WTC11 (cell line): ENCODE measurements at regions not wholly inside any gene's neighbourhood (a gene's known extent, or its start where the extent isn't known, plus 50 kb on each side); places are given as distances from the start of the nearest gene placed in this dataset.

Source experiments
- ATAC-seq: fragments of 200-7000 bp; cut with Tn5 transposase; 2 replicates; pipeline ENCODE4 v1.10.0; 2021; ENCODE audit warnings: mild to moderate bottlenecking, moderate library complexity
- CTCF ChIA-PET: fragments of 300-600 bp; sonication (Branson Sonifier 250); formaldehyde crosslinking; loops from one replicate; lab custom pipeline; 2021; ENCODE audit warnings: antibody characterized with exemption; lab: Charles Lee
- POLR2A ChIA-PET: fragments of 350-600 bp; sonication (Branson Sonifier 250); formaldehyde crosslinking; loops from one replicate; lab custom pipeline; 2021; ENCODE audit warnings: antibody characterized with exemption; lab: Charles Lee
- DNase-seq: peaks from one replicate; pipeline ENCODE4 v3.0.0; 2021; ENCODE audit warnings: low spot score
- H3K27ac Mint-ChIP-seq: 2 replicates; pipeline ENCODE4 v1.8.0; 2021; ENCODE audit warnings: mixed read lengths
- H3K27me3 Mint-ChIP-seq: 2 replicates; pipeline ENCODE4 v1.8.0; 2021; ENCODE audit warnings: low read depth, mild to moderate bottlenecking, moderate library complexity, mixed read lengths
- H3K36me3 Mint-ChIP-seq: 2 replicates; pipeline ENCODE4 v1.8.0; 2021; ENCODE audit warnings: mixed read lengths
- H3K4me1 Mint-ChIP-seq: 2 replicates; pipeline ENCODE4 v1.8.0; 2022; ENCODE audit warnings: mixed read lengths
- H3K4me3 Mint-ChIP-seq: 2 replicates; pipeline ENCODE4 v1.8.0; 2021; ENCODE audit warnings: mild to moderate bottlenecking, moderate library complexity, mixed read lengths
- H3K9me3 Mint-ChIP-seq: 2 replicates; pipeline ENCODE4 v1.8.0; 2021; ENCODE audit warnings: mixed read lengths
- AR ChIP-seq: fragments of 250-450 bp; sonication (Bioruptor Pico); IDR thresholded peaks from 2 replicates; pipeline ENCODE4 v1.9.0; 2021; ENCODE audit warnings: mild to moderate bottlenecking
- ATF1 ChIP-seq: sonication (generic); formaldehyde crosslinking; IDR thresholded peaks from 2 replicates; pipeline ENCODE4 v1.8.1; 2023; ENCODE audit warnings: mild to moderate bottlenecking, moderate library complexity, missing genetic modification reagents
- ATF3 ChIP-seq: sonication (generic); formaldehyde crosslinking; conservative IDR thresholded peaks from 2 replicates; pipeline ENCODE4 v1.8.1; 2022; ENCODE audit warnings: mild to moderate bottlenecking, missing genetic modification reagents
- CREM ChIP-seq: sonication (generic); formaldehyde crosslinking; IDR thresholded peaks from 2 replicates; pipeline ENCODE4 v1.8.1; 2022; ENCODE audit warnings: mild to moderate bottlenecking, missing genetic modification reagents, moderate library complexity
- ERG ChIP-seq: fragments of 250-450 bp; sonication (Bioruptor Pico); IDR thresholded peaks from 2 replicates; pipeline ENCODE4 v1.8.0; 2021; ENCODE audit warnings: mild to moderate bottlenecking
- ESRRA ChIP-seq: sonication (generic); formaldehyde crosslinking; IDR thresholded peaks from 2 replicates; pipeline ENCODE4 v1.8.1; 2022; ENCODE audit warnings: mild to moderate bottlenecking, missing genetic modification reagents, borderline replicate concordance
- ETV6 ChIP-seq: sonication (generic); formaldehyde crosslinking; IDR thresholded peaks from 2 replicates; pipeline ENCODE4 v1.8.1; 2022; ENCODE audit warnings: mild to moderate bottlenecking, missing genetic modification reagents
- GABPB1 ChIP-seq: sonication (generic); formaldehyde crosslinking; IDR thresholded peaks from 2 replicates; pipeline ENCODE4 v1.8.1; 2023; ENCODE audit warnings: mild to moderate bottlenecking, missing genetic modification reagents
- GTF2I ChIP-seq: fragments of 250-450 bp; sonication (Bioruptor Pico); conservative IDR thresholded peaks from 2 replicates; pipeline ENCODE4 v1.4.0; 2021; ENCODE audit warnings: mild to moderate bottlenecking
- JAZF1 ChIP-seq: fragments of 250-450 bp; sonication (Bioruptor Pico); IDR thresholded peaks from 2 replicates; pipeline ENCODE4 v1.9.0; 2021; ENCODE audit warnings: moderate library complexity, mild to moderate bottlenecking, inconsistent platforms
- MXD4 ChIP-seq: fragments of 250-450 bp; sonication (Bioruptor Pico); IDR thresholded peaks from 2 replicates; pipeline ENCODE4 v1.8.0; 2021; ENCODE audit warnings: mild to moderate bottlenecking, moderate library complexity, borderline replicate concordance
- NFYB ChIP-seq: sonication (generic); formaldehyde crosslinking; conservative IDR thresholded peaks from 2 replicates; pipeline ENCODE4 v1.8.0; 2022; ENCODE audit warnings: low read depth, missing genetic modification reagents
- PRRX2 ChIP-seq: fragments of 250-450 bp; sonication (Bioruptor Pico); IDR thresholded peaks from 2 replicates; pipeline ENCODE4 v1.8.0; 2021; ENCODE audit warnings: mild to moderate bottlenecking
- TEAD4 ChIP-seq: sonication (generic); formaldehyde crosslinking; IDR thresholded peaks from 2 replicates; pipeline ENCODE4 v1.8.0; 2022; ENCODE audit warnings: mild to moderate bottlenecking, missing genetic modification reagents
- TP53 ChIP-seq: sonication (generic); formaldehyde crosslinking; IDR thresholded peaks from 2 replicates; pipeline ENCODE4 v1.8.1; 2023; ENCODE audit warnings: mild to moderate bottlenecking, missing genetic modification reagents
- ZNF396 ChIP-seq: fragments of 250-450 bp; sonication (Bioruptor Pico); IDR thresholded peaks from 2 replicates; pipeline ENCODE4 v1.8.0; 2021; ENCODE audit warnings: mild to moderate bottlenecking, moderate library complexity, borderline replicate concordance
- ZSCAN18 ChIP-seq: fragments of 250-450 bp; sonication (Bioruptor Pico); IDR thresholded peaks from 2 replicates; pipeline ENCODE4 v2.1.2; 2022; ENCODE audit warnings: mild to moderate bottlenecking, moderate library complexity
- TF ChIP-seq, protein P1 (sequence below): sonication (generic); formaldehyde crosslinking; IDR thresholded peaks from 2 replicates; pipeline ENCODE4 v1.8.0; 2022; ENCODE audit warnings: mild to moderate bottlenecking, missing genetic modification reagents
- TF ChIP-seq, protein P2 (sequence below): sonication (generic); formaldehyde crosslinking; IDR thresholded peaks from 2 replicates; pipeline ENCODE4 v1.8.1; 2022; ENCODE audit warnings: mild to moderate bottlenecking, missing genetic modification reagents, moderate library complexity, borderline replicate concordance
- TF ChIP-seq, protein P3 (sequence below): fragments of 250-450 bp; sonication (Bioruptor Pico); conservative IDR thresholded peaks from 2 replicates; pipeline ENCODE4 v1.9.0; 2021; ENCODE audit warnings: mild to moderate bottlenecking
- TF ChIP-seq, protein P4 (sequence below): sonication (generic); formaldehyde crosslinking; IDR thresholded peaks from 2 replicates; pipeline ENCODE4 v1.8.0; 2022; ENCODE audit warnings: mild to moderate bottlenecking, missing genetic modification reagents

- Mint-ChIP-seq H3K27ac (no peak overlapping the region), H3K4me1 (peaks cover 14% of the 10 kb centered on the region), H3K4me3 (no peak overlapping the region), H3K9me3 (no peaks in the 10 kb centered on the region), H3K27me3 (no peaks in the 10 kb centered on the region), H3K36me3 (no peaks in the 10 kb centered on the region)
- ChIA-PET CTCF (no interaction called here), POLR2A (no interaction called here)
- DNase-seq (no peak), ATAC-seq (no peak)
- no peak for TF ChIP-seq ETV6 (CRISPR knock-in tag)
- TF ChIP-seq, protein P1, sequence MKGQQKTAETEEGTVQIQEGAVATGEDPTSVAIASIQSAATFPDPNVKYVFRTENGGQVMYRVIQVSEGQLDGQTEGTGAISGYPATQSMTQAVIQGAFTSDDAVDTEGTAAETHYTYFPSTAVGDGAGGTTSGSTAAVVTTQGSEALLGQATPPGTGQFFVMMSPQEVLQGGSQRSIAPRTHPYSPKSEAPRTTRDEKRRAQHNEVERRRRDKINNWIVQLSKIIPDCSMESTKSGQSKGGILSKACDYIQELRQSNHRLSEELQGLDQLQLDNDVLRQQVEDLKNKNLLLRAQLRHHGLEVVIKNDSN (CRISPR knock-in tag), result no peak
- TF ChIP-seq JAZF1 (CRISPR knock-in tag), result no peak
- no peak for TF ChIP-seq ESRRA (CRISPR knock-in tag)
- TF ChIP-seq, protein P2, sequence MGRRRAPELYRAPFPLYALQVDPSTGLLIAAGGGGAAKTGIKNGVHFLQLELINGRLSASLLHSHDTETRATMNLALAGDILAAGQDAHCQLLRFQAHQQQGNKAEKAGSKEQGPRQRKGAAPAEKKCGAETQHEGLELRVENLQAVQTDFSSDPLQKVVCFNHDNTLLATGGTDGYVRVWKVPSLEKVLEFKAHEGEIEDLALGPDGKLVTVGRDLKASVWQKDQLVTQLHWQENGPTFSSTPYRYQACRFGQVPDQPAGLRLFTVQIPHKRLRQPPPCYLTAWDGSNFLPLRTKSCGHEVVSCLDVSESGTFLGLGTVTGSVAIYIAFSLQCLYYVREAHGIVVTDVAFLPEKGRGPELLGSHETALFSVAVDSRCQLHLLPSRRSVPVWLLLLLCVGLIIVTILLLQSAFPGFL, result no peak
- TF ChIP-seq CREM (CRISPR knock-in tag), result no peak
- TF ChIP-seq TEAD4 (CRISPR knock-in tag), result no peak
- no peak for TF ChIP-seq GTF2I (CRISPR knock-in tag)
- no peak for TF ChIP-seq NFYB
- no peak for TF ChIP-seq ATF1 (CRISPR knock-in tag)
- no peak for TF ChIP-seq ERG (CRISPR knock-in tag)
Observed at GRCh38 chr7:13541326-13541725, 448.1 kb downstream of the ETV1 start.

- peak; percentile 78; the same call in 1 of the 2 replicates for TF ChIP-seq ZSCAN18 (CRISPR knock-in tag)
- TF ChIP-seq GABPB1 (CRISPR knock-in tag), result no peak
- TF ChIP-seq AR (CRISPR knock-in tag), result 0 out of 2 replicates have a peak, but pooled peaks have one; percentile 57
- TF ChIP-seq MXD4, result peak; percentile 2; the same call in 1 of the 2 replicates
- peak; percentile 1; the same call in 1 of the 2 replicates for TF ChIP-seq ZNF396
- Mint-ChIP-seq H3K4me3 (no peak overlapping the region), H3K27ac (peak overlapping the region; percentile 52; the same call in 1 of the 2 replicates), H3K36me3 (no peaks in the 10 kb centered on the region), H3K9me3 (no peaks in the 10 kb centered on the region), H3K27me3 (no peaks in the 10 kb centered on the region), H3K4me1 (peaks cover 14% of the 10 kb centered on the region)
- DNase-seq (no peak), ATAC-seq (peak; percentile 59; the same call in 1 of the 2 replicates)
- ChIA-PET CTCF (no interaction called here), POLR2A (no interaction called here)
Observed at GRCh38 chr7:13542451-13542850, 447.0 kb downstream of the ETV1 start.

- Mint-ChIP-seq H3K27ac (no peak overlapping the region), H3K4me1 (peaks cover 3% of the 10 kb centered on the region; the same call in 1 of the 2 replicates), H3K27me3 (no peaks in the 10 kb centered on the region), H3K9me3 (no peaks in the 10 kb centered on the region), H3K4me3 (no peak overlapping the region), H3K36me3 (no peaks in the 10 kb centered on the region)
- TF ChIP-seq, protein P3, sequence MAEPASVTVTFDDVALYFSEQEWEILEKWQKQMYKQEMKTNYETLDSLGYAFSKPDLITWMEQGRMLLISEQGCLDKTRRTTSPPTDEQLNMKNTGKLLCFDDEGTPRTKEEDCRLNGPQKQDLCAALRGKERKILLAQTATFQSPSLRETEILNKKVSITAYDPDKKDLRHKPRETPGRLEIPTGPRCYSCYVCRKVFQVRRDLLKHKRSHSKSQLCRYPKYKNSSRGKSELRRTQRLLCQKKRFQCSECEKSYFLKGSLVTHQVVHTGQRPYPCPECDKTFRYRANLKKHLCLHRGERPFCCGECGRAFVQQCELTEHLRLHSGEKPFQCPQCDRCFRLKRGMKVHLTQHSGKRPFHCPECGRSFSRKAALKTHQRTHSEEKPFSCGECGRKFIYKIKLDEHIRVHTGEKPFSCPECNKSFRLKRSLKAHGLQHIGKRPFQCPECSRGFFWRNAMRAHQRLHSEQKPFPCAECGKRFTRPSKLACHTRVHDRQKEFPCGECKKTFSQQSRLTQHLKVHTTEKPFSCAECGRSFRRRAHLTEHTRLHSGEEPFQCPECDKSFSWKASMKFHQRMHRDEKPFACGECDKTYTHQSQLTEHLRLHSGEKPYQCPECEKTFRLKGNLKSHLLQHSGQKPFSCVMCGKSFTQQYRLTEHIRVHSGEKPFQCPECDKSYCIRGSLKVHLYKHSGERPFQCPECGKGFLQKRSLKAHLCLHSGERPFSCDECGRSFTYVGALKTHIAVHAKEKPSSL (CRISPR knock-in tag), result no peak
- TF ChIP-seq ATF3 (CRISPR knock-in tag) (no peak), TP53 (CRISPR knock-in tag) (no peak), PRRX2 (CRISPR knock-in tag) (no peak)
- TF ChIP-seq, protein P4, sequence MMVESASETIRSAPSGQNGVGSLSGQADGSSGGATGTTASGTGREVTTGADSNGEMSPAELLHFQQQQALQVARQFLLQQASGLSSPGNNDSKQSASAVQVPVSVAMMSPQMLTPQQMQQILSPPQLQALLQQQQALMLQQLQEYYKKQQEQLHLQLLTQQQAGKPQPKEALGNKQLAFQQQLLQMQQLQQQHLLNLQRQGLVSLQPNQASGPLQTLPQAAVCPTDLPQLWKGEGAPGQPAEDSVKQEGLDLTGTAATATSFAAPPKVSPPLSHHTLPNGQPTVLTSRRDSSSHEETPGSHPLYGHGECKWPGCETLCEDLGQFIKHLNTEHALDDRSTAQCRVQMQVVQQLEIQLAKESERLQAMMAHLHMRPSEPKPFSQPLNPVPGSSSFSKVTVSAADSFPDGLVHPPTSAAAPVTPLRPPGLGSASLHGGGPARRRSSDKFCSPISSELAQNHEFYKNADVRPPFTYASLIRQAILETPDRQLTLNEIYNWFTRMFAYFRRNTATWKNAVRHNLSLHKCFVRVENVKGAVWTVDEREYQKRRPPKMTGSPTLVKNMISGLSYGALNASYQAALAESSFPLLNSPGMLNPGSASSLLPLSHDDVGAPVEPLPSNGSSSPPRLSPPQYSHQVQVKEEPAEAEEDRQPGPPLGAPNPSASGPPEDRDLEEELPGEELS (CRISPR knock-in tag), result no peak
- DNase-seq (no peak), ATAC-seq (no peak)
- ChIA-PET POLR2A (no interaction called here), CTCF (no interaction called here)
Observed at GRCh38 chr7:13551503-13551902, 438.0 kb downstream of the ETV1 start.
